ENCODE measurements at regions not wholly inside any gene's neighbourhood (a gene's known extent, or its start where the extent isn't known, plus 50 kb on each side); places are given as distances from the start of the nearest gene placed in this dataset.

DNA sequence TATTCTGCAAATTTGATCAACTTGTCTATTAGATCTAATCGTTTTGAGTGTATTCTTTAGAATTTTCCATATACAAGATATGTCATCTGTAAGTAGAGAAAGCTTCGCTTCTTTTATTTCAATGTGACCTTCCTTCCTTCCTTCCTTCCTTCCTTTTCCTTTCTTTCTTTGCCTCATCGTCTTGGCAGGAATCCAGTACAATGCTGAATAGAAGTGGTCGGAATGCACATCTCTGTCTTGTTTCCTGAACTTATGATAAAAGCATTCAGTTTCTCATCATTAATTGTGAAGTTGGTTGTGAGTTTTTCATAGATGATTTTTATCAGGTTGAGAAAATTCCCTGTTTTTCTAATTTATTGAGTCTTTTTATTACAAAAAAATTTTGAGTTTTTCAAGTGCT is 300.7 kb upstream of the ZNF32 start:
- 64 to 69% methylated on average over 4 of the region's 4 CpGs for WGBS, 2 donors (ENCODE audit: low coverage in 1 of 2)
- Histone ChIP-seq H3K4me3 (no peak overlapping the region), H3K9me3 (peaks cover 0 to 8% (median 0%) of the 10 kb centered on the region in 3 donors), H3K36me3 (no peaks in the 10 kb centered on the region), H3K27me3 (no peaks in the 10 kb centered on the region), H3K27ac (no peak overlapping the region), H3K4me1 (no peaks in the 10 kb centered on the region)
- no peak for TF ChIP-seq POLR2AphosphoS5 (IDR thresholded peaks at IDR 0.05)
- TF ChIP-seq, protein P1, sequence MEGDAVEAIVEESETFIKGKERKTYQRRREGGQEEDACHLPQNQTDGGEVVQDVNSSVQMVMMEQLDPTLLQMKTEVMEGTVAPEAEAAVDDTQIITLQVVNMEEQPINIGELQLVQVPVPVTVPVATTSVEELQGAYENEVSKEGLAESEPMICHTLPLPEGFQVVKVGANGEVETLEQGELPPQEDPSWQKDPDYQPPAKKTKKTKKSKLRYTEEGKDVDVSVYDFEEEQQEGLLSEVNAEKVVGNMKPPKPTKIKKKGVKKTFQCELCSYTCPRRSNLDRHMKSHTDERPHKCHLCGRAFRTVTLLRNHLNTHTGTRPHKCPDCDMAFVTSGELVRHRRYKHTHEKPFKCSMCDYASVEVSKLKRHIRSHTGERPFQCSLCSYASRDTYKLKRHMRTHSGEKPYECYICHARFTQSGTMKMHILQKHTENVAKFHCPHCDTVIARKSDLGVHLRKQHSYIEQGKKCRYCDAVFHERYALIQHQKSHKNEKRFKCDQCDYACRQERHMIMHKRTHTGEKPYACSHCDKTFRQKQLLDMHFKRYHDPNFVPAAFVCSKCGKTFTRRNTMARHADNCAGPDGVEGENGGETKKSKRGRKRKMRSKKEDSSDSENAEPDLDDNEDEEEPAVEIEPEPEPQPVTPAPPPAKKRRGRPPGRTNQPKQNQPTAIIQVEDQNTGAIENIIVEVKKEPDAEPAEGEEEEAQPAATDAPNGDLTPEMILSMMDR (IDR thresholded peaks at IDR 0.05), result no peak
- TF ChIP-seq POLR2A (IDR thresholded peaks at IDR 0.05), result no peak
- no peak for TF ChIP-seq EP300 (IDR thresholded peaks at IDR 0.05)
- ATAC-seq, result no peak

DNA sequence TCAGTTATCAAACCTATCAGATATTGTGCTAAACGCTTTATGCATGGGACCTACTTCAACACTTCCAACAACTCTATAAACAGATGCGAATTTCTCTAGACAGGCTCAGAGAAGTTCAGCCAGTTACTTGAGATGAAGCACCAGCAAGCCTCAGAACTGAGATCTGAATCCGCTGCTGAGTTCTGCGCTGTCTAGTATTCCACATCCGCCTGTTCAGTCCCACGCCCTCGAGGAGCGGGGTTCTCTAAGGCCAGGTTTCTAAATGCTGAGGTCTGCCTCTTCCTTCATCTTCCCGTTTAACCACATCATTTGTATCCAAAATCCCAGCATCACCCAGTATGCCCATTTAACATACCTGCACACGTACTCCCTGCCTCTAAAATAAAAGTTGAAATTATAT is 297.8 kb upstream of the ZNF32 start:
- Histone ChIP-seq H3K27me3 (no peaks in the 10 kb centered on the region), H3K9me3 (no peaks in the 10 kb centered on the region), H3K4me3 (no peak overlapping the region), H3K36me3 (no peaks in the 10 kb centered on the region), H3K27ac (no peak overlapping the region), H3K4me1 (peaks cover 0 to 15% (median 3%) of the 10 kb centered on the region in 3 donors)
- 89 to 95% methylated on average over 8 to 10 of the region's 10 CpGs for WGBS, 2 donors (ENCODE audit: low coverage in 1 of 2)
- TF ChIP-seq POLR2A (IDR thresholded peaks at IDR 0.05) (no peak), POLR2AphosphoS5 (IDR thresholded peaks at IDR 0.05) (no peak), EP300 (IDR thresholded peaks at IDR 0.05) (no peak)
- TF ChIP-seq, protein P1 (IDR thresholded peaks at IDR 0.05), result no peak
- ATAC-seq, result no peak

DNA sequence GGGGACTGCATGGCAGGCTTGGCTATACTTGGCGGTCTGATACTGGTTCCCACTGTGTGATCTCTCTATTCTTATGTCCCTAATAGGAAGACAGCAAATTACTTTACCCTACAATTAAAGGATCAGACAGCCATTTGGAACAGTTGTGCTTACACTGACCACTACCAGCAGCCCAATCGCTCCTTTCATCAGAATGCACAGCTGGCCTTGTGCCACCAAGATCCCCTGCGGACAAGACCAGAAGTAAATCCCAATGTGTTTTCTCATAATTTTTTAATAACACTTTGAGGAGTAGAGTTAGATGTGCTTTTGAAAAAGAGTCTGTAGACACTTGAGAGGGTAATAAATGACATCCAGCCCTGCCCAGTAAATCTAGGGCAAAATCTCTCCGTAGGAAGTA is 297.2 kb upstream of the ZNF32 start:
- ATAC-seq, result no peak
- H3K27me3 ChIP-seq, result no peaks in the 10 kb centered on the region
- H3K4me1 ChIP-seq, result peaks cover 0 to 20% (median 3%) of the 10 kb centered on the region in 3 donors
- no peaks in the 10 kb centered on the region for H3K9me3 ChIP-seq
- 83 to 100% methylated on average over 2 to 3 of the region's 4 CpGs for WGBS, 2 donors (ENCODE audit: low coverage in 1 of 2)
- no peak for TF ChIP-seq EP300 (IDR thresholded peaks at IDR 0.05)
- TF ChIP-seq POLR2AphosphoS5 (IDR thresholded peaks at IDR 0.05), result no peak
- TF ChIP-seq, protein P1 (IDR thresholded peaks at IDR 0.05), result no peak
- no peak for TF ChIP-seq POLR2A (IDR thresholded peaks at IDR 0.05)
- no peak overlapping the region for H3K27ac ChIP-seq
- no peaks in the 10 kb centered on the region for H3K36me3 ChIP-seq
- H3K4me3 ChIP-seq, result no peak overlapping the region

DNA sequence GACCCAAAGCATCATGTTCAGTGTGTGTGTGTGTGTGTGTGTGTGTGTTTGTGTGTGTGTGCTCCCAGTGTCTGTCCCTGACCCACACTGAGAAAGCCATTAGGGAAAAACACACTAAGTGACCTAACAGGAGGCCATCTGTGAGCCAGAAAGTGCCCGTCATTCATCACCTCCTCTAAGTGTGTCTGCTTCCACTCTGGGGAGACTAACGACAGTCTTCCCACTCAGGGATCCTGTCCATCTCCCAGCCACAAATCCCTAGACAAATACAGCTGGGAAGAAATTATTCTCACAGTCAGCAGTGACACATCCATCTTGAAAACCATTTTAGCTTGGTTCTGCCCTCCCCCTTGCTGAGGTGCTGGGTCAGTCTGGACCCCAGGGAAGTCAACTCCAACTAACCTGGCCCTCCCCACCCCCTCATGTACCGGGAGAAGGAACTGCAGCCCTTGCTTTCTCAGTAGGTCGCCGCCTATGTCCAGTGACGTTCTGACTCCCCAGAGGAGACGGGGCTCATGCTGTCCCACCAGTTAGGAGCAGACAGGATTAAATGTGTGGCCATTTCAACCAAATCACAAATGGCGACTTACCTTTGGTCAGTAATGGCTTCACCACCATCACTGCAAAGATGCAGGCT is 296.5 kb upstream of the ZNF32 start:
- WGBS, 2 donors (ENCODE audit: low coverage in 1 of 2), result 87 to 90% methylated on average over 2 to 7 of the region's 8 CpGs
- Histone ChIP-seq H3K4me3 (no peak overlapping the region), H3K27ac (no peak overlapping the region), H3K4me1 (peaks cover 0 to 27% (median 6%) of the 10 kb centered on the region in 3 donors), H3K36me3 (no peaks in the 10 kb centered on the region), H3K27me3 (no peaks in the 10 kb centered on the region), H3K9me3 (no peaks in the 10 kb centered on the region)
- no peak for ATAC-seq
- TF ChIP-seq, protein P1 (IDR thresholded peaks at IDR 0.05), result no peak
- TF ChIP-seq POLR2A (IDR thresholded peaks at IDR 0.05), result no peak
- no peak for TF ChIP-seq POLR2AphosphoS5 (IDR thresholded peaks at IDR 0.05)
- no peak for TF ChIP-seq EP300 (IDR thresholded peaks at IDR 0.05)

DNA sequence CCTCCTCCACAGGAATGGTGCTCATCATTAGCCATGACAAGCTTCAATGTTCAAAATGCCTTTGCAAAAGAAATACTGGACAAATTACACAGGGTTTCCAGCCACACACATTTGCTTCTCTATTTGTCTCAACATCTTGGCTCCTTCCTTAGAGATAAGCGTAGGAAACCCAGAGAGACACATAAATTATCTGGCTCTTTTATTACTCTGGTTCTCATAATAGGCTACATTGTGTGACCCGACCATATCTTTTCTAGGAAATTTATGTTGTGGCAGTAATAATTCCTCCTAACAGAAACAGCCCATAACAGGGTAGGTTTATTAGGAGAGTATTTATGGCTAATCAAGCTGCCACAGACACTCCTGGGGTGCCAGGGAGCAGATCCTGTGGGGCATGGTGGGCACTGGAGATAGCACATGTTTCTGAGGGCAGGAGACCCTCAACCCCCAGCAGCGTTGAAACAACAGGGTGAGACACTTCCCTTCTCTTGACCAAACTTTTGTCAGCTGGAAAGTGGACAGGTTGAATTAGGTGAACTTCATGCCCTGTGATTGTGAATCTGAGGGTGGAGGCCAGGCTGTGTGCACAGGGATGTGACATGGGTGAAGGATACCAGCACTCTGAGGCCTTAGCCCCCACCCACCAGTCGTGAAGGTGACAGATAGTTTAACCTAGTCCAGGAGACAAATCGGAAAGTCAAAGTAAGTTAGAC is 295.9 kb upstream of the ZNF32 start:
- Histone ChIP-seq H3K27me3 (no peaks in the 10 kb centered on the region), H3K27ac (no peak overlapping the region), H3K36me3 (no peaks in the 10 kb centered on the region), H3K4me1 (peaks cover 0 to 31% (median 6%) of the 10 kb centered on the region in 3 donors), H3K9me3 (no peaks in the 10 kb centered on the region), H3K4me3 (no peak overlapping the region)
- 80 to 81% methylated on average over 4 to 5 of the region's 5 CpGs for WGBS, 2 donors (ENCODE audit: low coverage in 1 of 2)
- ATAC-seq, result no peak
- no peak for TF ChIP-seq POLR2AphosphoS5 (IDR thresholded peaks at IDR 0.05)
- no peak for TF ChIP-seq EP300 (IDR thresholded peaks at IDR 0.05)
- TF ChIP-seq, protein P1 (IDR thresholded peaks at IDR 0.05), result no peak
- TF ChIP-seq POLR2A (IDR thresholded peaks at IDR 0.05), result no peak

All from gastroesophageal sphincter (tissue), 4 donors.